ENCODE measurements at regions not wholly inside any gene's neighbourhood (a gene's known extent, or its start where the extent isn't known, plus 50 kb on each side); places are given as distances from the start of the nearest gene placed in this dataset.

- TF ChIP-seq, protein P1, sequence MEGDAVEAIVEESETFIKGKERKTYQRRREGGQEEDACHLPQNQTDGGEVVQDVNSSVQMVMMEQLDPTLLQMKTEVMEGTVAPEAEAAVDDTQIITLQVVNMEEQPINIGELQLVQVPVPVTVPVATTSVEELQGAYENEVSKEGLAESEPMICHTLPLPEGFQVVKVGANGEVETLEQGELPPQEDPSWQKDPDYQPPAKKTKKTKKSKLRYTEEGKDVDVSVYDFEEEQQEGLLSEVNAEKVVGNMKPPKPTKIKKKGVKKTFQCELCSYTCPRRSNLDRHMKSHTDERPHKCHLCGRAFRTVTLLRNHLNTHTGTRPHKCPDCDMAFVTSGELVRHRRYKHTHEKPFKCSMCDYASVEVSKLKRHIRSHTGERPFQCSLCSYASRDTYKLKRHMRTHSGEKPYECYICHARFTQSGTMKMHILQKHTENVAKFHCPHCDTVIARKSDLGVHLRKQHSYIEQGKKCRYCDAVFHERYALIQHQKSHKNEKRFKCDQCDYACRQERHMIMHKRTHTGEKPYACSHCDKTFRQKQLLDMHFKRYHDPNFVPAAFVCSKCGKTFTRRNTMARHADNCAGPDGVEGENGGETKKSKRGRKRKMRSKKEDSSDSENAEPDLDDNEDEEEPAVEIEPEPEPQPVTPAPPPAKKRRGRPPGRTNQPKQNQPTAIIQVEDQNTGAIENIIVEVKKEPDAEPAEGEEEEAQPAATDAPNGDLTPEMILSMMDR (conservative IDR thresholded peaks at IDR 0.05; ENCODE audit: low read depth, low read length) = no peak
- TF ChIP-seq SMC3 (IDR thresholded peaks at IDR 0.05; ENCODE audit: low read depth, low read length) (no peak), POLR2A (IDR thresholded peaks at IDR 0.05; ENCODE audit: low read depth, low read length) (no peak), MAFK (IDR thresholded peaks at IDR 0.05; ENCODE audit: low read depth, low read length) (no peak), MXI1 (IDR thresholded peaks at IDR 0.05; ENCODE audit: borderline replicate concordance, low read depth, low read length) (no peak), USF2 (IDR thresholded peaks at IDR 0.05; ENCODE audit: low read depth, low read length) (no peak)
Observed at GRCh38 chr1:163692266-163692665, 370.5 kb downstream of the NUF2 start.

Measured in IMR-90 (cell line).